Fibroblast of pulmonary artery (primary cell): ENCODE measurements at regions not wholly inside any gene's neighbourhood (a gene's known extent, or its start where the extent isn't known, plus 50 kb on each side); places are given as distances from the start of the nearest gene placed in this dataset.

ENCODE experiments used
- DNase-seq: peaks from one replicate; pipeline ENCODE4 v3.0.0-alpha.2; 2010; ENCODE audit warnings: low read depth
- H3K4me3 ChIP-seq: replicated peaks from 2 replicates; pipeline ENCODE4 v1.5.1; 2011; ENCODE audit warnings: low read depth, mild to moderate bottlenecking, control low read depth, low read length, moderate library complexity
- TF ChIP-seq, protein P1 (sequence below): IDR thresholded peaks from 2 replicates; pipeline ENCODE4 v1.5.1; 2011; ENCODE audit warnings: mild to moderate bottlenecking, control low read depth, low read length, inconsistent platforms; ENCODE audit errors: missing control alignments

- TF ChIP-seq, protein P1, sequence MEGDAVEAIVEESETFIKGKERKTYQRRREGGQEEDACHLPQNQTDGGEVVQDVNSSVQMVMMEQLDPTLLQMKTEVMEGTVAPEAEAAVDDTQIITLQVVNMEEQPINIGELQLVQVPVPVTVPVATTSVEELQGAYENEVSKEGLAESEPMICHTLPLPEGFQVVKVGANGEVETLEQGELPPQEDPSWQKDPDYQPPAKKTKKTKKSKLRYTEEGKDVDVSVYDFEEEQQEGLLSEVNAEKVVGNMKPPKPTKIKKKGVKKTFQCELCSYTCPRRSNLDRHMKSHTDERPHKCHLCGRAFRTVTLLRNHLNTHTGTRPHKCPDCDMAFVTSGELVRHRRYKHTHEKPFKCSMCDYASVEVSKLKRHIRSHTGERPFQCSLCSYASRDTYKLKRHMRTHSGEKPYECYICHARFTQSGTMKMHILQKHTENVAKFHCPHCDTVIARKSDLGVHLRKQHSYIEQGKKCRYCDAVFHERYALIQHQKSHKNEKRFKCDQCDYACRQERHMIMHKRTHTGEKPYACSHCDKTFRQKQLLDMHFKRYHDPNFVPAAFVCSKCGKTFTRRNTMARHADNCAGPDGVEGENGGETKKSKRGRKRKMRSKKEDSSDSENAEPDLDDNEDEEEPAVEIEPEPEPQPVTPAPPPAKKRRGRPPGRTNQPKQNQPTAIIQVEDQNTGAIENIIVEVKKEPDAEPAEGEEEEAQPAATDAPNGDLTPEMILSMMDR, result no peak
- H3K4me3 ChIP-seq, result no peak overlapping the region
- no peak for DNase-seq
Measured at GRCh38 chr16:50908468-50908867, 166.6 kb downstream of the CYLD start.

GRCh38 chr16:50906454-50906853 lies 164.6 kb downstream of the CYLD start:
- TF ChIP-seq, protein P1, result no peak
- no peak for DNase-seq
- H3K4me3 ChIP-seq, result no peak overlapping the region

DNA sequence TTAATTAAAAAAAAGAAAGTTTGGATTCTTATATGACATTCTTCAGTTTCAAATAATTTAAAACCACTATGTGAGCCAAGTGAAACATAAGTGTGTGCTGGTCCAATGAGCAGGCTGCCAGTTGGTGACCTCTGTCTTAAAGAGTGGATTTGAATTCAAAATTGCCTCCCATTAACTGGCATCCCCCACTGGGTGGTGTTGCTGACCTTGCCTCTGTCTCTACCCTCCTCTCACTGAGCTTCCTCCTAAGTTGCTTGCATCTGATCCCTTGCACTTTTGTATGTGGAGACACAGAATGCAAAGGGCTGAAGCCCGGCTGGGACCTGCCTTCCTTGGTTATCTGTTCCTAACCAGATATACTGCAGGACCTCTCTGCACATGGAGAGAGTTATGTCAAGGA lies 160.6 kb downstream of the CYLD start:
- TF ChIP-seq, protein P1, result no peak
- DNase-seq, result no peak
- no peak overlapping the region for H3K4me3 ChIP-seq

DNA sequence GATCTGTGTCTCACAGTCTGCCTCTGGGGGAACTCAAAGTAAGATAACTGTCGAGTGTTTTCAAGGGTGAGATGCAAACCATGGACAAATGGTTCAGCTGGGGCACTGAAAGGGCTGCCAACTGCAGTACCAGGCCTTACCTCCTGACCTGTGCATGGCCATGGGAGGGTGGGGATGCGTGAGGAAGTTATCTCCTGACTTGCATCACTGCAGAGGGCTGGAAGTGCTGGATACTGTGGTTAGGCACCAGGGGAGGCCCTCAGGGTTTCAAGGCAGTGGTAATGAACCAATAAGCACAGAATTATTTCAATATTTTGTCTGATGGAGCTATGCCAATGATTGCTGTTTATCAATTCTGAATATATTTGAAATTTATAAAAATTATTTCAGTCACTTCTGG lies 159.2 kb downstream of the CYLD start:
- no peak overlapping the region for H3K4me3 ChIP-seq
- no peak for DNase-seq
- TF ChIP-seq, protein P1, result no peak

DNA sequence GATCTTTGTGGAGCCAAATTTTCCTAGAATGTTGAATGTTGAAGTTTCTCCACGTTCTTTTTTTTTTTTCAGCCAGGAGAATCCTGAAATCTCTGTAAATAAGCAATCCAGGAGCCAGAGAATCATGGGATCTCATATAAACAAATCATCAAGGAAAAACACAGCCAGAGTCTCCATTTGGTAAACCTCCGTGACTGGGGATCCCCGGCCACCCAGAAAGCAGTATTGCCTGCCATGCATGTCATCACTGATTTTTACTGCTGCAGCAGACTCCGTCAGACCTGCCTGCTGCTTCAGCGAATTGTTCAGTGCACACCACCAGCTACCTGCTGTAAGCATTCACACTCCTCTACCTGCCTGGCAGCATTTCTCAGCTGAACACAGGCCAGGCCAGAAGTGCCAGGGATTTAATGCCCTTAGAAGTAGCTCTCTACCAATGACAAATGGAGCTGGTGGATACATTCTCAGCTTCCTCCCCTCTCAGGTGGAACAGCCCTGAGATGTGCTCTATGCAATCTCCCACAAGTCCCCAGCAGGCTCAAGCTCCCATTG lies 158.6 kb downstream of the CYLD start:
- DNase-seq, result no peak
- no peak overlapping the region for H3K4me3 ChIP-seq
- TF ChIP-seq, protein P1, result no peak

DNA sequence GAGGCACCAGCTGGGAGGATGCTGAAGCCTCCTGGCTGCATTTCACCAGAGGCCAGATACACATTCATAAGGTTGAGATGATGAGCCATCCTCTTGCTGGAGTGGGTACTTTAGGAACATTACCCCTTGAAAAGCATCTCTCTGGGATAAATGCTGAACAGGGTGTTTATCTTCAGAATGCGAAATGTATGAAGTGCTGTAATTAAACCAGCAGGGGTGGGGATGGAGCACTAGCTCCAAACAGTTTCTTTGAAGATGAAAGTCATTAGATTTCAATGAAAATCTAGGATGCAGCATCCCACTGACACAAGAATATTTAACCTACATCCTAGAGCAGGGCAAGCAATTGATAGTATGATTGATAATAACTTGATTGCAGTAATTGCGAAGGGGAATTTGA lies 158.1 kb downstream of the CYLD start:
- no peak for DNase-seq
- TF ChIP-seq, protein P1, result no peak

GRCh38 chr16:50889746-50890145 lies 147.9 kb downstream of the CYLD start:
- DNase-seq, result no peak
- no peak overlapping the region for H3K4me3 ChIP-seq
- TF ChIP-seq, protein P1, result no peak

More for the DNA sequence above, 158.1 kb downstream of the CYLD start:
- no peak overlapping the region for H3K4me3 ChIP-seq
